Forelimb muscle (tissue), 1 donor: ENCODE measurements at regions not wholly inside any gene's neighbourhood (a gene's known extent, or its start where the extent isn't known, plus 50 kb on each side); places are given as distances from the start of the nearest gene placed in this dataset.
"Not testable (repeated sequence)": the region's sequence is repeated elsewhere in the genome, so short reads cannot be mapped to it uniquely, and the experiment has no call there.

Source experiments
- DNase-seq: peaks from one replicate; pipeline ENCODE4 v3.0.0-alpha.2; 2013; ENCODE audit warnings: low read depth

DNA sequence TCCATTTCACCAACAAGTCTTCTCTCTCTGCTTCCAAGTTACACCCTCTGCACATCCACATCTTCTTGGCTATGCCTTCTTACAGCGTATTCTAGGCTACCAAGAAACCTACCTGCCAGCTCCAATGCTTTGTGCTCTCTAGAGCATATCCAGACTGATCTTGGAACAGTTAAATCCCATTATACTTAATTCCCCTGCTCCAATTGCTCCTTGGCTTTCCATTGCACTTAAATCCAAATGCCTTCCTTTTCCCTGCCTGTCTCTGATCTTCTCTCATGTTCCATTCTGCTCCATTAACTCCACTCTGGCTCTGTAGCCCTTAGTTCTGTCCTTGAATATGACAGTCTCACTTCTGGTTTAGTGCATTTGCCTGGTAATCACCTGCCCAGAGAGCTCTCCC lies 322.4 kb downstream of the LRRC70 start:
- no peak for DNase-seq

- no peak for DNase-seq
These were observed 317.7 kb downstream of the LRRC70 start for GRCh38 chr5:62896121-62896893.

- DNase-seq, result no peak
These were observed 308.1 kb downstream of the LRRC70 start for GRCh38 chr5:62886603-62887315.

DNA sequence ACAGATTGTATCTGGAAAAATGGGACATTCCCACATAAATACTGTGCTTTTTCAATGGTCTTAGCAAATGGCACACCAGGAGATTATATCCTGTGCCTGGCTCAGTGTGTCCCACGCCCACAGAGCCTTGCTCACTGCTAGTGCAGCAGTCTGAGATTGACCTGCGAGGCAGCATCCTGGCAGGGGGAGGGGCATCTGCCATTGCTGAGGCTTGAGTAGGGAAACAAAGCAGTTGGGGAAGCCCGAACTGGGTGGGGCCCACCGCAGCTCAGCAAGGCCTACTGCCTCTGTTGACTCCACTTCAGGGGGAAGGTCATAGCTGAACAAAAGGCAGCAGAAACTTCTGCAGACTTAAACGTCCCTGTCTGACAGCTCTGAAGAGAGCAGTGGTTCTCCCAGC lies 258.7 kb downstream of the LRRC70 start:
- not testable (repeated sequence) for DNase-seq

GRCh38 chr5:62829604-62829986 lies 251.0 kb downstream of the LRRC70 start:
- no peak for DNase-seq

DNA sequence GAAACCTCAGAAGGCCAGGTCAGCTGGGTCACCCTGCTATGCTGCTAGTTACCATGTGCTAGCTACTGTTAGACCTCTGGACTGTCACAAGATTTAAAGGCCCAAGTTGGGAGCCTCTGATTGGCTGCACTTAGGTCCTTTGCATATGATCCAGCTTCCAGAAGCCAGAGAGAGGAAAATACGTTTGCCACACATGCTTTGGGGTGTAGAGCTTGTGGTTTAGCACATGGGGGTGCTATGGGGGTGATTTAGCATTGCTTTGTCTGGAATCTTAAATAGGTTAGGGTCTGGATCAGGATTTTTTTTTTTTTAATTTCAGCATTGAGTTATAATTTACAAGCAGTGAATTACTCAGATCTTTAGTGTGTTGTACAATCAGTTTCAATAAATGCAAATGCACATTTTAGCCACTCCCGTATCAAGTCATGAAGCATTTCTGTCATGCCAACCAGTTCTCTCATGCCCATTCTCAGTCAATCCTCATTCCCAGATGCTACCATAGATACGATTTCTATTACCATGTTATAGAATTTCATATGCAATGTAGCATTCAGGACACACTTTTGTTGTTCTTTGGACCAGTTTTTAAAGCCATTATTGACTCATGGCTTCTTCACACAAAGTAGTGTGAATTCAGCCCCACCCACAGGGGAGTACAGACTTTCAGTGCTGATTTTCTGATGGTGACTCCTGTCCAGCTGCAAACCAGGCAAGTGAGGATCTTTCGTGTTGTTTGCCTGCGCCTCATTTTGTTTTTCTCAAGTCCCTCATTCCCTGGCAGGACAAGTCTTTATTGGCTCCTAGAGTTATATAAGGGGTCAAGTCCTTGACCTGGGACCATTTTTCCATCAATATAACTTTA lies 250.4 kb downstream of the LRRC70 start:
- no peak for DNase-seq

DNA sequence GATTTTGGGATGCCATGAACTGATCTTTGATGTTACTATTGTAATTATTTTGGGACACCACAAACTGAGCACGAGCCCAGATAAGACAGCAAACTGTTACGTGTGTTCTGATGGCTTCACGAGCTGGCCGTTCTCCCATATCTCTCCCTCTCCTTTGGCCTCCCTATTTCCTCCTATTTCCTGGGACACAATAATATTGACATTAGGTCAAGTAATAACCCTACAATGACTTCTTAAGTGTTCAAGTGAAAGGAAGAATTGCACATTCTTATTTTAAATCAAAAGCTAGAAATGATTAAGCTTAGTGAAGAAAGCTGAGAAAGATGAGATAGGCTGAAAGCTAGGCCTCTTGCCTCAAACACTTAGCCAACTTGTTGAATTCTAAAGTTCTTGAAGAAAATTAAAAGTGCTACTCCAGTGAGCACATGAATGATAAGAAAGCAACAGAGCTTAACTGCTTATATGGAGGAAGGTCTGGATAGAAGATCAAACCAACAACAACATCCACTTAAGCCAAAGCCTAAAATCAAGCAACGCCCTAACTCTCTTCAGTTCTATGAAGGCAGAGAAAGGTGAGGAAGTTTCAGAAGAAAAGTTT lies 247.1 kb downstream of the LRRC70 start:
- DNase-seq, result no peak

DNA sequence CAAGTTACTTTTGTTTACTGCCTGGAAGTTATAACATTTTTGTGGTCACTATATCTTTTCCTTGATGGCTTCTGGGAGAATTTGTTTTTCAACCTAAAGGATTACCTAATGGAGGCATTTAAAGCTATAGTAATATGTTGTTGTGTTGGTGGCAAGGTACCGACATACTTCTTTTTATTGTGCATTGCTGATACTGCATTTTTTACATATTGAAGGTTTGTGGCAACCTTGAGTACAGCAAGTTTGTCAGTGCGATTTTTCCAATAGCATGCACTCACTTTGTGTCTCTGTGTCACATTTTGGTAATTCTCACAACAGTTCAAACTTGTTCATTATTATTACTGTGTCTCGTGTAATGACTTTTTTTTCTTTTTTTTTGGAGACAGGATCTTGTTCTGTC lies 246.3 kb downstream of the LRRC70 start:
- DNase-seq, result no peak

- not testable (repeated sequence) for DNase-seq
These were observed 238.4 kb downstream of the LRRC70 start for GRCh38 chr5:62817043-62817442.

- DNase-seq, result no peak
These were observed 236.4 kb downstream of the LRRC70 start for GRCh38 chr5:62814991-62815390.

- DNase-seq, result no peak
These were observed 234.1 kb downstream of the LRRC70 start for GRCh38 chr5:62812621-62813255.

- DNase-seq, result not testable (repeated sequence)
These were observed 226.2 kb downstream of the LRRC70 start for GRCh38 chr5:62804819-62805218.

DNA sequence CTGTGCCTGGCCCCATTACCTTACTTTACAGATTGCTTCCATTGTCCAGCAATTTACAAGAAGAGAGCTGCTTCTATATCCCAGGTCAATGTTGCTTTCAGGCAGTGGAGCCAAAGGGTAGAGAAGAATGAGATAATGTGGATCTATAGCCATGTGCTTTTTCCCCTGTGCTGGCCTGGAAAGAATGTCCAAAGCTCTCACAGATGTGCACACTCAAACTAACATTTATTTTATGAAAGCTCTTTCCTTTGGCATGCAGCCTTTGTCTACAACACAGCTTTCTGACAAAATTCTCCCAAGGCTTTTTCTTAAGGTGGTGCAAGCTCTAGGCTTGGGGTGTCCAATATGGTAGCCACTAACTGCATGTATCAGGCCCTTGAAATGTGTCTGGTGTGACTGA lies 217.3 kb downstream of the LRRC70 start:
- peak; percentile 89 for DNase-seq

DNA sequence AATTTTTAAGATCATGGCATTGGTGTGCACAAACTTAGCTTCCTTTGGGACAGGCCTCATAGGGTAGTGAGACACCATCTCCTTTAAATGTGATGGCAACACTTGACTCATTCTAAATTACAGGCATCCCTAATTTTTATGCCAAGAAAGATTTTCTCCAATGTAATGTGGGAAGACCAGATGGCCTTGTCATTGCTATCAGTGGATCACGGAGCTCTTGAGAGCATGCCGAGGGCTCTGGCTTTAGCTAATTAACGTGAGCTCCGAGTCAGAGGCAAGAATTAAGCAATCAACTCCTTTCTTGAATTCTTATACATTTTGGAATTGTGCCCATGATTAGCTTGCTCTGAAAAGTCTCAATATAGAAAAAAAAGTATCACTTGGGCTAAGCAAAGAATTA lies 215.8 kb downstream of the LRRC70 start:
- no peak for DNase-seq

- DNase-seq, result no peak
These were observed 212.4 kb downstream of the LRRC70 start for GRCh38 chr5:62791059-62791458.

DNA sequence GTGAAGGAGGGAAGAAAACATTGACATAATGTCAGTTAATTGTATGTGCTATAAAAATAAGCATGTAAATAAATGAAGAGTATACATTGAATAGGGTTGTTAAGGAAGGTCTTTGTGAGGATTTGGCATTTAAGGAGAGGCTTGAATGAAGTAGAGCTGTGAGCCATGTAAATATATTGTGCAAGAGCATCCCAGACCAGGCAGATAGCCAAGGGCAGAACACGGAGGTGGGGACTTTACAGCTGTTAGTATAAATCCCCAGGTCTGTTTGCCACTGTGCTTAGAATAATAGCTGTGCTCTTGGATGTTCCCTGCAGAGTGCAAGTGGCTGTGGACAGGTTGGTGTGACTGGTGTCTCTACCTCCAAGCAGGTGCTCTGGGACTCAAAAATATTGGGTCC lies 211.7 kb downstream of the LRRC70 start:
- no peak for DNase-seq

DNA sequence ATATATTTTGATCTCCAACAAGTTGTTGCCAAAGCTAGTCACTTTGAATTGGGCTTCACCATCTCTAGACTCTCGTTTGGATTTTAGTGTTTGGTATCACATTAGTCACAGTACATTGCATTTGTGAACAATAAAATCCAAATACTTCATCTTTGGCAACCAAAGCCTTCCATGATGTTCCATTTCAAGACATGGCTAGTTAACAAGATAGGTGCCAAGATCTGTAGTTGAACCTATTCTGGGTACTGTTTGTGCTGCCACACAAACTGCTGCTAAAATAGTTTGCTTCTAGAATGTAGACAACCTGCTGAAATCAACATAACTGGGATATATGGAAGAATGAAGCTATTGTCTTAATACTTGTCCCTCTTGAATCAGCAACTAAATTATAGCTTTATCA lies 207.5 kb downstream of the LRRC70 start:
- no peak for DNase-seq

DNA sequence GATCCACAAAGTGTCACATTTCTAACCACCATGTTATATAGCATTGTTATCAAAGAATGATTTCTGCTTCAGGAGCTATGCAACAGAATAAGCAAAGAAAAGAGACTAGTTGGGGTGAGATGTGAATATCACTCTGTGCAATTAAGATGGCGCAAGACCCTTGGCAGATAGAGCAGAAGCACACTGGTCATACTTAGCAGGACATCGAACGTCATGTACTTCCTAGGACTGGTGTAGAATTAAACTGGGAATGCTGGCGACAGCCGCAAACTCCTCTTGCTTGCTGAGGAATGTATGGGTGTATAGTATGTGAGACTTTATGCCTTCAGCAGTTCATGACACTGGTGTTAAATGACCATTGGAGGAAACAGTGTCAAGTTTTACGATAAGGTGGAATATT lies 207.0 kb downstream of the LRRC70 start:
- no peak for DNase-seq

DNA sequence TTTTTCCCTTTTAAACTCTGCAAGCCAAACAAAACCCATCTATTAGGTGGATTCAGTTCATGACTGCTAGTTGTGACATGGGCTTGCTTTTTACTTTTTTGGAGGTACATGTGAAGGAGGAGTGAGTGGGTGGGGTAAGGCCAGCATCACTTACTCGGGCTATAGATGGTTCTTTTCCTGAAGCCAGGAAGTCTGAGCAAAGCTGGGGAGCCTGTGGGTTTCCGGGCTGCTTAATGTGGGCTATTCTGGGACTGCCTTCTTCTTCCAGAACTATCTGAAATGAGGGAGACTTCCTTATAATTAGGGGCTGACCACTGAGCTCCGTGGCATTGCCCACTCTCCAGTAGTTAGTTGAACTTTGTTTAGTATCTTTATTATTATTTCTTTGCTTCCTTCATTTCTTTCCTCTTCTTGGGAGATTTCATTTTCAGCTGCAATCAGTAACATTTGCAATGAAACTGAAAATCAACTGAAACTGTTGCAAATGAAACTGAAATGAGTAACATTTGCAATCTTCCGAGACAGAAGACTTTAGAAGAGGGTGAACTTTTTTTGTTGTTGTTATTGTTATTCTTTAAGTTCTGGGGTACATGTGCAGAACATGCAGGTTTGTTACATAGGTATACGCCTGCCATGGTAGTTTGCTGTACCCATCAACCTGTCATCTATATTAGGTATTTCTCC lies 204.9 kb downstream of the LRRC70 start:
- no peak for DNase-seq

- DNase-seq, result no peak
These were observed 202.3 kb downstream of the LRRC70 start for GRCh38 chr5:62780888-62781287.

DNA sequence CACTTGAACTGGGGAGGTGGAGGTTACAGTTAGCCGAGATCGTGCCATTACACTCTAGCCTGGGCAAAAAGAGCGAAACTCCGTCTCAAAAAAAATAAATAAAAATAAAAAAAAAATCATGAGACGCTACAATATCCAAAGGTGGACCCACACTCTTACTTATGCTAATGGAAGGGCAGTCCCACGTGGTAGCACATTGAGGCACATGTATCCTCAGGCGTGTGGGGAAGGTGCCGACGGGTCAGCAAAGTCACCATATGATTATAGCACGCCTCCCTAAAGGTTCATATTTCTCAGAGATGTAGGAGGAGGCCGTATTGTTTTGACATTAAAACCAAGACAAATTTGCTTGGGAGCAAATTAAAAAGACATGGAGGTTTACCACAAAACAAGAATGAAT lies 201.6 kb downstream of the LRRC70 start:
- no peak for DNase-seq
